Suprapubic skin (tissue), 3 donors: ENCODE measurements at regions not wholly inside any gene's neighbourhood (a gene's known extent, or its start where the extent isn't known, plus 50 kb on each side); places are given as distances from the start of the nearest gene placed in this dataset.

Experiments
- CTCF ChIP-seq, 2 donors: fragments of 200-600 bp in 1 of 2; fragments of 450-650 bp in 1 of 2; sonication (generic) in 1 of 2; IDR thresholded peaks; one replicate each; pipeline ENCODE4 v1.5.1; 2016 to 2019; ENCODE audit warnings: antibody characterized with exemption in 2 of 2, mild to moderate bottlenecking in 1 of 2, moderate library complexity in 1 of 2
- POLR2AphosphoS5 ChIP-seq, 3 donors: sonication (generic); formaldehyde crosslinking; IDR thresholded peaks; one replicate each; pipeline ENCODE4 v1.6.1; 2017; ENCODE audit warnings: antibody characterized with exemption in 3 of 3

GRCh38 chr17:77828749-77829539 lies 129.6 kb upstream of the TNRC6C start:
- TF ChIP-seq CTCF (IDR thresholded peaks at IDR 0.05) (no peak), POLR2AphosphoS5 (IDR thresholded peaks at IDR 0.05) (no peak)
